HepG2 (cell line): ENCODE measurements at regions not wholly inside any gene's neighbourhood (a gene's known extent, or its start where the extent isn't known, plus 50 kb on each side); places are given as distances from the start of the nearest gene placed in this dataset.

Experiments
- CTCF ChIP-seq: sonication (generic); formaldehyde crosslinking; IDR thresholded peaks from 2 replicates; pipeline ENCODE4 v1.5.0; 2020; ENCODE audit warnings: mild to moderate bottlenecking, missing genetic modification reagents, moderate library complexity
- HCFC1 ChIP-seq: fragments of 150-350 bp; IDR thresholded peaks from 2 replicates; pipeline ENCODE4 v1.6.1; 2014; ENCODE audit warnings: low read depth, low read length
- POLR2A ChIP-seq, 2 experiments: IDR thresholded peaks; 2 replicates each; pipeline ENCODE4 v1.6.1; 2011; ENCODE audit warnings: low read depth in 2 of 2, low read length in 2 of 2, mild to moderate bottlenecking in 1 of 2, moderate library complexity in 1 of 2; ENCODE audit not compliant: insufficient read depth in 1 of 2
- ZBTB33 ChIP-seq: sonication (generic); formaldehyde crosslinking; IDR thresholded peaks from 2 replicates; pipeline ENCODE4 v1.4.0; 2020; ENCODE audit warnings: missing genetic modification reagents
- ZBTB7A ChIP-seq: sonication (generic); formaldehyde crosslinking; IDR thresholded peaks from 2 replicates; pipeline ENCODE4 v1.8.0; 2022; ENCODE audit warnings: mild to moderate bottlenecking, missing genetic modification reagents
- ZNF30 ChIP-seq: sonication (generic); formaldehyde crosslinking; IDR thresholded peaks from 2 replicates; pipeline ENCODE4 v1.5.0; 2020; ENCODE audit warnings: mild to moderate bottlenecking, missing genetic modification reagents

- no peak for TF ChIP-seq ZNF30 (CRISPR knock-in tag)
- TF ChIP-seq POLR2A (IDR thresholded peaks at IDR 0.05; ENCODE audit: insufficient read depth in 1 of 2, low read depth in 2 of 2, low read length in 2 of 2), result no peak
- no peak for TF ChIP-seq CTCF (CRISPR knock-in tag)
- TF ChIP-seq ZBTB33 (CRISPR knock-in tag), result no peak
- no peak for TF ChIP-seq ZBTB7A (CRISPR knock-in tag)
- TF ChIP-seq HCFC1, result no peak
These were observed 83.2 kb downstream of the RFLNA start for GRCh38 chr12:124377981-124378509.
